Activated T-helper 2 cell treated with anti-CD3 and anti-CD28 coated beads, Interferon-gamma antibody, Interleukin-2, Interleukin-4, amounts not matched to agents 10 μg/mL and 5 μg/mL and 100 μg/mL, durations not matched to agents 14 hours and 24 hours and 36 hours (primary cell): ENCODE measurements at regions not wholly inside any gene's neighbourhood (a gene's known extent, or its start where the extent isn't known, plus 50 kb on each side); places are given as distances from the start of the nearest gene placed in this dataset.

ENCODE experiments used
- DNase-seq: peaks from one replicate; pipeline ENCODE4 v3.0.0; 2021; ENCODE audit warnings: low spot score
- H3K27ac Mint-ChIP-seq: one replicate; pipeline ENCODE4 v1.8.0; 2021; ENCODE audit warnings: mixed read lengths
- H3K27me3 Mint-ChIP-seq: one replicate; pipeline ENCODE4 v1.8.0; 2021; ENCODE audit warnings: low read depth, mixed read lengths
- H3K36me3 Mint-ChIP-seq: one replicate; pipeline ENCODE4 v1.8.0; 2021; ENCODE audit warnings: low read depth, mixed read lengths
- H3K4me1 Mint-ChIP-seq: one replicate; pipeline ENCODE4 v1.8.0; 2021; ENCODE audit warnings: low read depth, mixed read lengths
- H3K4me3 Mint-ChIP-seq: one replicate; pipeline ENCODE4 v1.8.0; 2021; ENCODE audit warnings: low read depth, mild to moderate bottlenecking, moderate library complexity, mixed read lengths
- H3K9me3 Mint-ChIP-seq: one replicate; pipeline ENCODE4 v1.8.0; 2021; ENCODE audit warnings: mixed read lengths
- intact Hi-C: fragments of 100-400 bp; cut with micrococcal nuclease; formaldehyde crosslinking; loops from one replicate; pipeline ENCODE4 v1.15.1; 2023

DNA sequence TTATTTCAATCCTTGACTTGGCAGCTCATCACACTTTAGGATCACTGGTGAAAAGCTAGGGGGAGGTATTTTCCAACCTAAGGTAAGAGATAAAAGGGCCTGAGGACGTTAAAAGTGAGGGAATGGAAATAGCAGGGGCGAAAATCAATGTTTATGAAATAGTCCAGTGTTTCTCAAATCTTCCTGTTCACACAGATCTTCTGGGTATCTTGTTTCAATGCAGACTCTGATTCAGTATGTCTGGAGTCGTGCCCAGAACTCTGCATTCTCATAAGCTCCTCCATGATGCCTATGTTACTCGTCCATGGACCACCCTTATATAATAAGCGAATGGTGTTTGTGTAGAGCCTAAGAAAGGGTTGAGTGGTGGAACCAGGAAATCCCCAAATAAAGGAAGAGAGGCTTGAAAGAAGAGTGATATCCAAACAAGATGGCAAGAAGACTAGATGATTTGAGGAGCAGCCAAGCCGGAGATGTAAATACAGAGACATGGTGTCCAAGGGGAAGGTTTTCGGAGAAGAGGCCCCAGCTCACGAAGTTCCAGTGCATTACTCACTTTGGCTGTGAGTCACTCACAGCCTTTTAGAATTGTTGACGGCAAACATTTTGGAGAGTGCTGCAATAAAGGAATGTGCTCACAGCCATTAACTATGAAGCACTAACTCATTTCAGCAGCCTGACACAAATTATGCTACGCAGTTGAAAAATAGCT, 215.6 kb upstream of the PPARGC1A start:
- Mint-ChIP-seq H3K4me3 (no peak overlapping the region), H3K36me3 (no peaks in the 10 kb centered on the region), H3K4me1 (no peaks in the 10 kb centered on the region), H3K9me3 (peaks cover 6% of the 10 kb centered on the region), H3K27ac (no peak overlapping the region), H3K27me3 (no peaks in the 10 kb centered on the region)
- DNase-seq, result no peak
- intact Hi-C loops, result no loop called here

DNA sequence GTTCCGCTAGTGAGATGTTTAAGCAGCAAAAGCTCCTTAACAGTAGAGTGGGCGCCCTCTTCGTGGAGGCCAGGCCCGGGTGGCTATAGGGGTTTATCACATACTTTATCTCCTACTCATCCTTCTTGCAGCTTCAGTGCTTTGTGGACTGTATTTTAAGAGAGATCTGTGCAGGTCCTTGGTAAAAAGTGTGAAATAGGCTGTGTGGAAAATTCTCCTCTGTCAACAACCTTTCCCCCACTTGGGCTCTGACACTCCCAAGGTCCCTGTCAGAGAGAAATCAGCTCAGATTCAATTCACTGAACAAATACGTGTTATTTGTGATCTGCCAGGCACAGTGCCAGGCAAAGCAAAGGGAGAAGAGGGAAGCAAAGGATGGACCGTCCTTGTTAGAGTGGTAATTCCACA, 214.3 kb upstream of the PPARGC1A start:
- Mint-ChIP-seq H3K9me3 (peaks cover 6% of the 10 kb centered on the region), H3K36me3 (no peaks in the 10 kb centered on the region), H3K4me3 (no peak overlapping the region), H3K4me1 (no peaks in the 10 kb centered on the region), H3K27me3 (no peaks in the 10 kb centered on the region), H3K27ac (no peak overlapping the region)
- intact Hi-C loops, result no loop called here
- DNase-seq, result no peak

GRCh38 chr4:24103434-24104157, 213.7 kb upstream of the PPARGC1A start:
- no peaks in the 10 kb centered on the region for H3K36me3 Mint-ChIP-seq
- H3K27me3 Mint-ChIP-seq, result no peaks in the 10 kb centered on the region
- H3K4me3 Mint-ChIP-seq, result no peak overlapping the region
- H3K27ac Mint-ChIP-seq, result no peak overlapping the region
- peaks cover 6% of the 10 kb centered on the region for H3K9me3 Mint-ChIP-seq
- intact Hi-C loops, result no loop called here
- DNase-seq, result no peak
- no peaks in the 10 kb centered on the region for H3K4me1 Mint-ChIP-seq

DNA sequence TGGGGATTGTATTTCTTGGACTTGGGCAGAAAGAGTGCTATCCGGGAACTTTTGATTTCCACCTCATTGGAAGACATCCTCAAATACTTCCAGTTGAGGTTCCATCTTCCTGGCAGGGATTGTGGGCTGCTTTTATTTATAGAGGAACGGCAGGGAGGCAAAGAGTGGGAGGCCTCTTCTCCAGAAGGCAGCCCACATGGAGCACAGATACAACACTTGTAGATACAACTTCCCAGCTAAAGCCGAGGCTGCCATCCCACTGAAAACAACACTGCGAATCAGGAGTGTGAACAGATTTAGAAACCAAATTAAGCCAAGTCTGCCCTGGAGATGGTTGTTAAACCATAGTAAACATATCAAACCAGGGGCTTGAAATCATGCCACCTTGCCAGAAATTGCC, 212.8 kb upstream of the PPARGC1A start:
- Mint-ChIP-seq H3K9me3 (peaks cover 6% of the 10 kb centered on the region), H3K27ac (no peak overlapping the region), H3K36me3 (no peaks in the 10 kb centered on the region), H3K4me1 (no peaks in the 10 kb centered on the region), H3K4me3 (no peak overlapping the region), H3K27me3 (no peaks in the 10 kb centered on the region)
- intact Hi-C loops, result no loop called here
- DNase-seq, result no peak

DNA sequence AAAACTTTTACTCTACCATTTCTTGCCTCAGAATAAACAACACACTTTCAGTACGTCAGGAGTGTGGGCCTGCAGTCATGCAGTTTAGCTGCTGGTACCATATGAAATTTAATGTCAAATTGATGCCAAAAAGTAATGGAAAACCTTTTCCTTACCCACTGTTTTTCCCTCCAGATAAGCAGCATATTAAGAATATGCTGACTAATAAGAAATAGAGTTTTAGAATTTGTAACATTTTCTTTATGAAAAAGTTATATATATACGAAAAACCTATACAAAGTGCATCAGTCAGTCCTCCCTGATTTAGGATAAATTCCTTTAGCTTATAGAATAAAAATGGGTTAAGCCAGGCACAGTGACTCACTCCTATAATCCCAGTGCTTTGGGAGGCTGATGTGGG, 206.8 kb upstream of the PPARGC1A start:
- Mint-ChIP-seq H3K9me3 (no peaks in the 10 kb centered on the region), H3K27ac (no peak overlapping the region), H3K4me3 (no peak overlapping the region), H3K27me3 (no peaks in the 10 kb centered on the region), H3K4me1 (no peaks in the 10 kb centered on the region), H3K36me3 (no peaks in the 10 kb centered on the region)
- intact Hi-C loops, result no loop called here
- no peak for DNase-seq

DNA sequence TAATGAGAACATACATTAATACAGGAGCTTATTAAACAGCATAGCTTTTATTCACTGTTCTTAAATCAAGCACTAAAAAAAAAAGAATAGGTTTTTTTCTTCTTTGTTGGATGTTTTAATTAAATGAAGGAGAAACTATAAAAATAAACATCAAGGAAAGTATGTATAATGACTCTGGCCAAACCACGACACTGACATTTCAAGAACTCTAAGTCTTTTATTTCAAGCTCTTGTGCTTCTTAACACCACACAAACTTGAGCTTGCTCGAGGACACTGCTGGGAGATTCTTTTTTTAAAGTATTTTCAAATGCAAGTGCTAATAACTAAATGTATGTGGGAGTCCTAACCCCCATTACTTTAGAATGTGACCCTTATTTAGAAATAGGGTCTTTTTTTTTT, 204.9 kb upstream of the PPARGC1A start:
- no peak for DNase-seq
- Mint-ChIP-seq H3K36me3 (no peaks in the 10 kb centered on the region), H3K27me3 (no peaks in the 10 kb centered on the region), H3K4me3 (no peak overlapping the region), H3K4me1 (no peaks in the 10 kb centered on the region), H3K9me3 (no peaks in the 10 kb centered on the region), H3K27ac (no peak overlapping the region)
- intact Hi-C loops, result no loop called here

GRCh38 chr4:24093446-24093845, 203.6 kb upstream of the PPARGC1A start:
- Mint-ChIP-seq H3K27me3 (no peaks in the 10 kb centered on the region), H3K36me3 (no peaks in the 10 kb centered on the region), H3K27ac (no peak overlapping the region), H3K4me3 (no peak overlapping the region), H3K4me1 (no peaks in the 10 kb centered on the region), H3K9me3 (no peaks in the 10 kb centered on the region)
- DNase-seq, result no peak
- intact Hi-C loops, result no loop called here

- intact Hi-C loops, result no loop called here
Observed at GRCh38 chr4:24091639-24092233, 201.9 kb upstream of the PPARGC1A start.

GRCh38 chr4:24089851-24090534, 200.1 kb upstream of the PPARGC1A start:
- Mint-ChIP-seq H3K27me3 (no peaks in the 10 kb centered on the region), H3K36me3 (no peaks in the 10 kb centered on the region), H3K4me3 (no peak overlapping the region), H3K27ac (no peak overlapping the region), H3K9me3 (no peaks in the 10 kb centered on the region), H3K4me1 (no peaks in the 10 kb centered on the region)
- DNase-seq, result no peak
- intact Hi-C loops, result no loop called here

More at GRCh38 chr4:24091639-24092233, 201.9 kb upstream of the PPARGC1A start:
- no peaks in the 10 kb centered on the region for H3K4me1 Mint-ChIP-seq
- no peaks in the 10 kb centered on the region for H3K9me3 Mint-ChIP-seq
- H3K4me3 Mint-ChIP-seq, result no peak overlapping the region
- H3K27ac Mint-ChIP-seq, result no peak overlapping the region
- no peaks in the 10 kb centered on the region for H3K27me3 Mint-ChIP-seq
- no peaks in the 10 kb centered on the region for H3K36me3 Mint-ChIP-seq
- no peak for DNase-seq

- H3K27me3 Mint-ChIP-seq, result no peaks in the 10 kb centered on the region
- no peak overlapping the region for H3K4me3 Mint-ChIP-seq
- no peaks in the 10 kb centered on the region for H3K4me1 Mint-ChIP-seq
- no peak for DNase-seq
- intact Hi-C loops, result no loop called here
- H3K9me3 Mint-ChIP-seq, result no peaks in the 10 kb centered on the region
- no peak overlapping the region for H3K27ac Mint-ChIP-seq
- H3K36me3 Mint-ChIP-seq, result no peaks in the 10 kb centered on the region
Observed at GRCh38 chr4:24080871-24081270, 191.0 kb upstream of the PPARGC1A start.

GRCh38 chr4:24078347-24078962, 188.6 kb upstream of the PPARGC1A start:
- no peak for DNase-seq
- intact Hi-C loops, result no loop called here
- Mint-ChIP-seq H3K27me3 (no peaks in the 10 kb centered on the region), H3K36me3 (no peaks in the 10 kb centered on the region), H3K4me3 (no peak overlapping the region), H3K4me1 (no peaks in the 10 kb centered on the region), H3K9me3 (no peaks in the 10 kb centered on the region), H3K27ac (no peak overlapping the region)

DNA sequence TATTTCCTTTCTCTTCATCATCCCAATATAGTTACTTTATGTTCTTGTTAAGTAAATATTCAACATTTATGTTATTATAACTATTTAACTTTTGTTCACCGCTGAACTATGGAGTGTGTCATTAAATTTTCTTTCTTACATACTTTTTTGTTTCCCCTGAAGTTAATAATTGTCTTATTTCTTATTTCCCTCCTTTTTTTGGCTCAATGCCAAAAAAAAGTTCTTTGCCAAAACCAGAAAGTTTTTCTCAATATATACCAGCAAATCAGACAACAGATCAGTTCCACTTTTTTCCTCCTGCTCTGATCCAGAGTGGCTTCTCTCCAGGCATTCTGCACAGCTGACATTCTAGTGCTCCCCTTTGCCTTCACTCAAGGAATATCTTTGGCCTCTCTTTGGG, 187.0 kb upstream of the PPARGC1A start:
- no peak overlapping the region for H3K27ac Mint-ChIP-seq
- H3K36me3 Mint-ChIP-seq, result no peaks in the 10 kb centered on the region
- no peaks in the 10 kb centered on the region for H3K27me3 Mint-ChIP-seq
- intact Hi-C loops, result no loop called here
- no peaks in the 10 kb centered on the region for H3K9me3 Mint-ChIP-seq
- H3K4me1 Mint-ChIP-seq, result no peaks in the 10 kb centered on the region
- no peak for DNase-seq
- H3K4me3 Mint-ChIP-seq, result no peak overlapping the region
